ENCODE measurements at regions not wholly inside any gene's neighbourhood (a gene's known extent, or its start where the extent isn't known, plus 50 kb on each side); places are given as distances from the start of the nearest gene placed in this dataset.

- TF ChIP-seq, protein P1, sequence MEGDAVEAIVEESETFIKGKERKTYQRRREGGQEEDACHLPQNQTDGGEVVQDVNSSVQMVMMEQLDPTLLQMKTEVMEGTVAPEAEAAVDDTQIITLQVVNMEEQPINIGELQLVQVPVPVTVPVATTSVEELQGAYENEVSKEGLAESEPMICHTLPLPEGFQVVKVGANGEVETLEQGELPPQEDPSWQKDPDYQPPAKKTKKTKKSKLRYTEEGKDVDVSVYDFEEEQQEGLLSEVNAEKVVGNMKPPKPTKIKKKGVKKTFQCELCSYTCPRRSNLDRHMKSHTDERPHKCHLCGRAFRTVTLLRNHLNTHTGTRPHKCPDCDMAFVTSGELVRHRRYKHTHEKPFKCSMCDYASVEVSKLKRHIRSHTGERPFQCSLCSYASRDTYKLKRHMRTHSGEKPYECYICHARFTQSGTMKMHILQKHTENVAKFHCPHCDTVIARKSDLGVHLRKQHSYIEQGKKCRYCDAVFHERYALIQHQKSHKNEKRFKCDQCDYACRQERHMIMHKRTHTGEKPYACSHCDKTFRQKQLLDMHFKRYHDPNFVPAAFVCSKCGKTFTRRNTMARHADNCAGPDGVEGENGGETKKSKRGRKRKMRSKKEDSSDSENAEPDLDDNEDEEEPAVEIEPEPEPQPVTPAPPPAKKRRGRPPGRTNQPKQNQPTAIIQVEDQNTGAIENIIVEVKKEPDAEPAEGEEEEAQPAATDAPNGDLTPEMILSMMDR (IDR thresholded peaks at IDR 0.05; ENCODE audit: low read depth, low read length) = no peak
- no peak for TF ChIP-seq EZH2phosphoT487 (IDR thresholded peaks at IDR 0.05; ENCODE audit: low read depth)
- H2AFZ ChIP-seq (ENCODE audit: low read depth, low read length) = no peak overlapping the region
- no peak overlapping the region for H3K9ac ChIP-seq (ENCODE audit: low read length)
- no peaks in the 10 kb centered on the region for H4K20me1 ChIP-seq (ENCODE audit: insufficient read depth, low read length)
- no peaks in the 10 kb centered on the region for H3K79me2 ChIP-seq (ENCODE audit: low read length)
- no peak overlapping the region for H3K4me3 ChIP-seq (ENCODE audit: low read length)
- no peaks in the 10 kb centered on the region for H3K4me1 ChIP-seq (ENCODE audit: low read length)
- H3K4me2 ChIP-seq (ENCODE audit: low read length) = no peak overlapping the region
- no peaks in the 10 kb centered on the region for H3K36me3 ChIP-seq (replicated peaks; ENCODE audit: low read depth, low read length)
- no peaks in the 10 kb centered on the region for H3K27me3 ChIP-seq (ENCODE audit: low read depth, low read length)
- no peak overlapping the region for H3K27ac ChIP-seq (ENCODE audit: low read length)
- no peaks in the 10 kb centered on the region for H3K9me3 ChIP-seq (ENCODE audit: insufficient read depth, low read length)
Measured at GRCh38 chr16:35754391-35755369, 2295.3 kb downstream of the TP53TG3F start.

- H2AFZ ChIP-seq (ENCODE audit: low read depth, low read length) = no peak overlapping the region
- peaks cover 14% of the 10 kb centered on the region; the same call in 1 of the 2 replicates for H3K9me3 ChIP-seq (ENCODE audit: insufficient read depth, low read length)
- TF ChIP-seq, protein P1 (IDR thresholded peaks at IDR 0.05; ENCODE audit: low read depth, low read length) = no peak
Measured at GRCh38 chr16:35788381-35788780, 2329.0 kb downstream of the TP53TG3F start.

GRCh38 chr16:35792516-35793285, 2333.3 kb downstream of the TP53TG3F start:
- H3K9me3 ChIP-seq (ENCODE audit: insufficient read depth, low read length) = no peaks in the 10 kb centered on the region

More at GRCh38 chr16:35788381-35788780, 2329.0 kb downstream of the TP53TG3F start:
- Histone ChIP-seq H3K4me3 (ENCODE audit: low read length) (no peak overlapping the region), H3K4me2 (ENCODE audit: low read length) (no peak overlapping the region), H3K36me3 (replicated peaks; ENCODE audit: low read depth, low read length) (peaks cover 4% of the 10 kb centered on the region), H3K4me1 (ENCODE audit: low read length) (no peaks in the 10 kb centered on the region), H3K27me3 (ENCODE audit: low read depth, low read length) (no peaks in the 10 kb centered on the region), H4K20me1 (ENCODE audit: insufficient read depth, low read length) (no peaks in the 10 kb centered on the region), H3K9ac (ENCODE audit: low read length) (no peak overlapping the region), H3K27ac (ENCODE audit: low read length) (no peak overlapping the region), H3K79me2 (ENCODE audit: low read length) (no peaks in the 10 kb centered on the region)

More at GRCh38 chr16:35792516-35793285, 2333.3 kb downstream of the TP53TG3F start:
- Histone ChIP-seq H3K79me2 (ENCODE audit: low read length) (no peaks in the 10 kb centered on the region), H3K4me3 (ENCODE audit: low read length) (no peak overlapping the region), H3K4me2 (ENCODE audit: low read length) (no peak overlapping the region), H3K36me3 (replicated peaks; ENCODE audit: low read depth, low read length) (no peaks in the 10 kb centered on the region), H3K9ac (ENCODE audit: low read length) (no peak overlapping the region), H3K27ac (ENCODE audit: low read length) (no peak overlapping the region), H4K20me1 (ENCODE audit: insufficient read depth, low read length) (no peaks in the 10 kb centered on the region), H3K4me1 (ENCODE audit: low read length) (peaks cover 14% of the 10 kb centered on the region), H2AFZ (ENCODE audit: low read depth, low read length) (no peak overlapping the region), H3K27me3 (ENCODE audit: low read depth, low read length) (no peaks in the 10 kb centered on the region)
- TF ChIP-seq, protein P1 (IDR thresholded peaks at IDR 0.05; ENCODE audit: low read depth, low read length) = no peak
- TF ChIP-seq EZH2phosphoT487 (IDR thresholded peaks at IDR 0.05; ENCODE audit: low read depth) = no peak

Measured in OCI-LY3 (cell line).